H9 (cell line): ENCODE measurements at regions not wholly inside any gene's neighbourhood (a gene's known extent, or its start where the extent isn't known, plus 50 kb on each side); places are given as distances from the start of the nearest gene placed in this dataset.

Experiments used
- DNase-seq: peaks from one replicate; pipeline ENCODE4 v3.0.0-alpha.2; 2017
- H2AFZ ChIP-seq: one replicate; pipeline ENCODE4 v1.6.1; 2013; ENCODE audit warnings: mild to moderate bottlenecking, low read length, control low read depth, moderate library complexity
- H2AK5ac ChIP-seq: 2 replicates; pipeline ENCODE4 v1.6.1; 2013; ENCODE audit warnings: low read length, control low read depth, mixed read lengths; ENCODE audit not compliant: insufficient read length
- H2BK120ac ChIP-seq: one replicate; pipeline ENCODE4 v1.6.1; 2013; ENCODE audit warnings: low read depth, mild to moderate bottlenecking, low read length, control low read depth, inconsistent platforms; ENCODE audit not compliant: poor library complexity, severe bottlenecking
- H2BK12ac ChIP-seq: 2 replicates; pipeline ENCODE4 v1.6.1; 2013; ENCODE audit warnings: low read length, control low read depth, mixed read lengths, low read depth; ENCODE audit not compliant: insufficient read length
- H2BK15ac ChIP-seq: 2 replicates; pipeline ENCODE4 v1.6.1; 2013; ENCODE audit warnings: low read depth, low read length, control low read depth
- H2BK20ac ChIP-seq: one replicate; pipeline ENCODE4 v1.6.1; 2013; ENCODE audit warnings: low read depth, mild to moderate bottlenecking, low read length, control low read depth, inconsistent platforms; ENCODE audit not compliant: poor library complexity, severe bottlenecking
- H2BK5ac ChIP-seq: 2 replicates; pipeline ENCODE4 v1.6.1; 2013; ENCODE audit warnings: low read length, control low read depth, mixed read lengths; ENCODE audit not compliant: insufficient read length
- H3K14ac ChIP-seq: 2 replicates; pipeline ENCODE4 v1.6.1; 2013; ENCODE audit warnings: low read length, control low read depth; ENCODE audit not compliant: insufficient read depth
- H3K18ac ChIP-seq: 2 replicates; pipeline ENCODE4 v1.6.1; 2013; ENCODE audit warnings: low read depth, mild to moderate bottlenecking, mixed read lengths, low read length, control low read depth; ENCODE audit not compliant: insufficient read length
- H3K23ac ChIP-seq: 2 replicates; pipeline ENCODE4 v1.6.1; 2013; ENCODE audit warnings: low read length, control low read depth, mixed read lengths, low read depth; ENCODE audit not compliant: insufficient read length
- H3K23me2 ChIP-seq: 2 replicates; pipeline ENCODE4 v1.6.1; 2013; ENCODE audit warnings: low read depth, mild to moderate bottlenecking, mixed read lengths, low read length, control low read depth; ENCODE audit not compliant: insufficient read length, poor library complexity, severe bottlenecking
- H3K27ac ChIP-seq: 2 replicates; pipeline ENCODE4 v1.5.1; 2013; ENCODE audit warnings: low read length, control low read depth, mixed read lengths, low read depth; ENCODE audit not compliant: insufficient read length
- H3K27me3 ChIP-seq: 2 replicates; pipeline ENCODE4 v1.6.1; 2013; ENCODE audit warnings: low read length, control low read depth, inconsistent platforms; ENCODE audit not compliant: insufficient read depth
- H3K4ac ChIP-seq: 2 replicates; pipeline ENCODE4 v1.6.1; 2013; ENCODE audit warnings: low read depth, mild to moderate bottlenecking, control low read depth, inconsistent platforms, low read length, moderate library complexity
- H3K4me1 ChIP-seq: 2 replicates; pipeline ENCODE4 v1.6.1; 2013; ENCODE audit warnings: low read length, control low read depth, inconsistent platforms; ENCODE audit not compliant: insufficient read depth
- H3K4me2 ChIP-seq: 2 replicates; pipeline ENCODE4 v1.6.1; 2013; ENCODE audit warnings: low read length, control low read depth, mixed read lengths; ENCODE audit not compliant: insufficient read length, insufficient read depth
- H3K56ac ChIP-seq: 2 replicates; pipeline ENCODE4 v1.6.1; 2013; ENCODE audit warnings: low read depth, mild to moderate bottlenecking, mixed read lengths, low read length, control low read depth; ENCODE audit not compliant: insufficient read length
- H3K79me1 ChIP-seq: 2 replicates; pipeline ENCODE4 v1.6.1; 2013; ENCODE audit warnings: low read depth, mild to moderate bottlenecking, moderate library complexity, low read length, control low read depth, inconsistent platforms; ENCODE audit not compliant: insufficient read depth, poor library complexity, severe bottlenecking
- H3K79me2 ChIP-seq: 2 replicates; pipeline ENCODE4 v1.6.1; 2013; ENCODE audit warnings: low read length, control low read depth, inconsistent platforms; ENCODE audit not compliant: insufficient read depth
- H3K9ac ChIP-seq: 2 replicates; pipeline ENCODE4 v1.6.1; 2013; ENCODE audit warnings: low read length, control low read depth, mixed read lengths; ENCODE audit not compliant: insufficient read length; ENCODE audit errors: extremely low read depth
- H3K9me3 ChIP-seq: one replicate; pipeline ENCODE4 v1.6.1; 2013; ENCODE audit warnings: low read depth, low read length, inconsistent platforms; ENCODE audit not compliant: control insufficient read depth
- H3T11ph ChIP-seq: one replicate; pipeline ENCODE4 v1.6.1; 2013; ENCODE audit warnings: mild to moderate bottlenecking, low read length, control low read depth, inconsistent platforms
- H4K20me1 ChIP-seq: one replicate; pipeline ENCODE4 v1.6.1; 2013; ENCODE audit not compliant: control insufficient read depth, insufficient read length, insufficient read depth
- H4K5ac ChIP-seq: 2 replicates; pipeline ENCODE4 v1.6.1; 2013; ENCODE audit warnings: low read depth, mild to moderate bottlenecking, mixed read lengths, low read length, control low read depth; ENCODE audit not compliant: insufficient read length
- H4K8ac ChIP-seq: replicated peaks from 2 replicates; pipeline ENCODE4 v1.6.1; 2013; ENCODE audit warnings: low read length, control low read depth, mixed read lengths, low read depth; ENCODE audit not compliant: insufficient read length
- H4K91ac ChIP-seq: 2 replicates; pipeline ENCODE4 v1.6.1; 2013; ENCODE audit warnings: low read depth, mild to moderate bottlenecking, moderate library complexity, mixed read lengths, low read length, control low read depth; ENCODE audit not compliant: insufficient read length
- H3K27ac Mint-ChIP-seq, 3 experiments: 2 replicates in 2 of 3; 3 replicates in 1 of 3; pipeline ENCODE4 v1.8.0; 2020 to 2021; ENCODE audit warnings: mixed read lengths in 3 of 3, mild to moderate bottlenecking in 1 of 3, moderate library complexity in 1 of 3
- H3K27me3 Mint-ChIP-seq: 2 replicates; pipeline ENCODE4 v1.8.0; 2021; ENCODE audit warnings: low read depth, mild to moderate bottlenecking, moderate library complexity, mixed read lengths
- H3K36me3 Mint-ChIP-seq, 3 experiments: 2 replicates in 2 of 3; 3 replicates in 1 of 3; pipeline ENCODE4 v1.8.0; 2020 to 2021; ENCODE audit warnings: low read depth in 3 of 3, mixed read lengths in 3 of 3; ENCODE audit not compliant: insufficient read depth in 1 of 3
- H3K4me1 Mint-ChIP-seq, 2 experiments: 2 replicates each; pipeline ENCODE4 v1.8.0; 2020; ENCODE audit warnings: mixed read lengths in 2 of 2
- H3K4me3 Mint-ChIP-seq, 2 experiments: 2 replicates in 1 of 2; 3 replicates in 1 of 2; pipeline ENCODE4 v1.8.0; 2020 to 2021; ENCODE audit warnings: mild to moderate bottlenecking in 2 of 2, mixed read lengths in 2 of 2, moderate library complexity in 1 of 2
- H3K9me3 Mint-ChIP-seq, 2 experiments: 2 replicates in 1 of 2; 3 replicates in 1 of 2; pipeline ENCODE4 v1.8.0; 2020; ENCODE audit warnings: mild to moderate bottlenecking in 2 of 2, mixed read lengths in 2 of 2, moderate library complexity in 1 of 2
- TF ChIP-seq, protein P1 (sequence below): fragments of 200-600 bp; sonication (generic); conservative IDR thresholded peaks from 3 replicates; pipeline ENCODE4 v1.8.0; 2021; ENCODE audit warnings: antibody characterized with exemption, mild to moderate bottlenecking

- TF ChIP-seq, protein P1, sequence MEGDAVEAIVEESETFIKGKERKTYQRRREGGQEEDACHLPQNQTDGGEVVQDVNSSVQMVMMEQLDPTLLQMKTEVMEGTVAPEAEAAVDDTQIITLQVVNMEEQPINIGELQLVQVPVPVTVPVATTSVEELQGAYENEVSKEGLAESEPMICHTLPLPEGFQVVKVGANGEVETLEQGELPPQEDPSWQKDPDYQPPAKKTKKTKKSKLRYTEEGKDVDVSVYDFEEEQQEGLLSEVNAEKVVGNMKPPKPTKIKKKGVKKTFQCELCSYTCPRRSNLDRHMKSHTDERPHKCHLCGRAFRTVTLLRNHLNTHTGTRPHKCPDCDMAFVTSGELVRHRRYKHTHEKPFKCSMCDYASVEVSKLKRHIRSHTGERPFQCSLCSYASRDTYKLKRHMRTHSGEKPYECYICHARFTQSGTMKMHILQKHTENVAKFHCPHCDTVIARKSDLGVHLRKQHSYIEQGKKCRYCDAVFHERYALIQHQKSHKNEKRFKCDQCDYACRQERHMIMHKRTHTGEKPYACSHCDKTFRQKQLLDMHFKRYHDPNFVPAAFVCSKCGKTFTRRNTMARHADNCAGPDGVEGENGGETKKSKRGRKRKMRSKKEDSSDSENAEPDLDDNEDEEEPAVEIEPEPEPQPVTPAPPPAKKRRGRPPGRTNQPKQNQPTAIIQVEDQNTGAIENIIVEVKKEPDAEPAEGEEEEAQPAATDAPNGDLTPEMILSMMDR: no peak
- Histone ChIP-seq H3K4ac (no peak overlapping the region), H2AK5ac (no peak overlapping the region), H3K23me2 (no peaks in the 10 kb centered on the region), H3K4me1 (no peaks in the 10 kb centered on the region), H2BK15ac (no peak overlapping the region), H3K79me1 (no peaks in the 10 kb centered on the region), H4K20me1 (no peaks in the 10 kb centered on the region), H3K18ac (no peak overlapping the region), H2BK20ac (no peak overlapping the region), H4K91ac (no peak overlapping the region), H3K27ac (no peak overlapping the region), H3K9me3 (no peaks in the 10 kb centered on the region), H3K4me2 (no peak overlapping the region), H2AFZ (no peak overlapping the region), H2BK5ac (no peak overlapping the region), H2BK12ac (no peak overlapping the region), H3K14ac (no peak overlapping the region), H3K27me3 (no peaks in the 10 kb centered on the region), H3K56ac (no peak overlapping the region), H4K5ac (no peak overlapping the region), H3K79me2 (no peaks in the 10 kb centered on the region), H3K9ac (no peak overlapping the region), H2BK120ac (no peak overlapping the region), H3T11ph (no peak overlapping the region), H3K23ac (no peak overlapping the region), H4K8ac (no peak overlapping the region)
- Mint-ChIP-seq H3K4me1 (peaks cover 4 to 6% of the 10 kb centered on the region in 2 experiments), H3K27me3 (no peaks in the 10 kb centered on the region), H3K4me3 (no peak overlapping the region), H3K27ac (no peak overlapping the region), H3K9me3 (peaks cover 6 to 13% of the 10 kb centered on the region in 2 experiments; a peak in 4 of 5 replicates), H3K36me3 (peaks cover 0 to 12% (median 6%) of the 10 kb centered on the region in 3 experiments; a peak in 5 of 7 replicates)
- DNase-seq: no peak
Observed at GRCh38 chr2:11997142-11997541, 250.7 kb downstream of the LPIN1 start.
